ENCODE measurements at regions not wholly inside any gene's neighbourhood (a gene's known extent, or its start where the extent isn't known, plus 50 kb on each side); places are given as distances from the start of the nearest gene placed in this dataset.
"Not testable (repeated sequence)": the region's sequence is repeated elsewhere in the genome, so short reads cannot be mapped to it uniquely, and the experiment has no call there.

GRCh38 chr22:47504962-47505361 is 742.5 kb downstream of the TBC1D22A start:
- no peak for DNase-seq

DNA sequence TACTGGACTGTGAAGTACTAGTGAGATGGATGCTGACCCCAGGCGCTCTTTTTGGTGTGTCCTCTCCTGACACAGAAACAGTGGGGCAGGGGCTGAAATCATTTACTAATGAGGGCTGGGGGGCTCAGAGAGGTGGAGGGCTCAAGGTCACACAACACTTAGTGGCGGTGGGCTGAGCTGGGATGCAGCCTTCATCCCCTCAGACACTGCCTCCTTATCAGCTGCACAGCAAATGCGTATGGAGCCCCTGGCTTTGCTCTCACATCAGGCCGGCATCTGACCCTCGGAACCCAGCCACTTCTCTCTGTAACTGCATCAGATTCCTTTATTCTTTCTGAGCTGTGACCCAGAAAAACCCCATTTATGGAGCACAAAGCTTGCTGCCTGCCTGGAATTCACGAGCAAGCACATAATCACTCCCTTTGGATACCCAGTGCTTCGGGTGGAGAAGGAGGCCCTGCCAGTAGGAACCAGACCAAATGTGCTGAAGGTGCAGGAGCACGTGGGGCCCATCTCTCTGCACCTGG is 736.6 kb downstream of the TBC1D22A start:
- no peak for DNase-seq

DNA sequence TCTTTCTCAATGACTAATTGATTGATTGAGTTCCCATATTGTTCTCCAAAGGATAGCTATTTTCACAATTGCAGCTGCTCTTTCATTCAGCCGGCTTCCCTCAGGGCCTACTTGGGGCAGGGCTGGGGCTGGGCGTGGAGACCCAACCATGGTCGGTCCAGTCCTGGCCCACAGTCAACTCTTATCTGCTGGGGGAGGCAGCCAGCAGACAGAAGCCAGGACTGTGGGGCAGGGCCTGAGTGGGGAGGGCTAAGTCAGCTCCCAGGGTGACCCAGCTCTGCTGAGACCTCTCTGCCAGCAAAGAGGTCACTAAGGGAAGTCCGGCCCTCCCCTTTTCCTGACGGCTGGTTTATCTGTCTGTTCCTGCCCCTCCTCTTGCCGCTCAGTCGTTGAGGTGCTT is 735.2 kb downstream of the TBC1D22A start:
- DNase-seq, result no peak

DNA sequence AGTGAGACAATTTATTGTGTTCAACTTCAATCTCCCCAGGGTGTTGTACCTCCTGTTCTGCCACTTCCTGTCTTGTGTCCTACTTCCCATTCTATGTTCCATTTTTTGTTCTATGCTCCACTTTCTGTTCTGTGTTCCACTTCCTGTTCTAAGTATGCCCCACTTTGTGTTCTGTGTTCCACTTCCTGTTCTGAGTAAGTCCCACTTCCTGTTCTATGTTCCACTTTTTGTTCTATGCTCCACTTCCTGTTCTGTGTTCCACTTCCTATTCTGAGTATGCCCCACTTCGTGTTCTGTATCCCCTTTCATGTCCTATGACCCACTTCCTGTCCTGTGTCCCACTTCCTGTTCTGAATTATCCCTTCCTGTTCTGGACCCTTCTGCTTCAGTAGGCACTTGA is 732.7 kb downstream of the TBC1D22A start:
- DNase-seq, result no peak

DNA sequence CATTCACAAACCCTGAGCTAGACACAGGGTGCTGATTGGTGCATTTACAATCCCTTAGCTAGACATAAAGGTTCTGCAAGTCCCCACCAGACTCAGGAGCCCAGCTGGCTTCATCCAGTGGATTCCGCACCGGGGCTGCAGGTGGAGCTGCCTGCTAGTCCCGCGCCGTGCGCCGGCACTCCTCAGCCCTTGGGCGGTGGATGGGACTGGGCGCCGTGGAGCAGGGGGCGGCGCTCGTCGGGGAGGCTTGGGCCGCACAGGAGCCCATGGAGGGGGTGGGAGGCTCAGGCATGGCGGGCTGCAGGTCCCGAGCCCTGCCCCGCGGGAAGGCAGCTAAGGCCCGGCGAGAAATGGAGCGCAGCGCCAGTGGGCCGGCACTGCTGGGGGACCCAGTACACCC is 725.7 kb downstream of the TBC1D22A start:
- DNase-seq, result not testable (repeated sequence)

- DNase-seq, result no peak
Measured at GRCh38 chr22:47486569-47487312, 724.3 kb downstream of the TBC1D22A start.

- no peak for DNase-seq
Measured at GRCh38 chr22:47484960-47485569, 722.6 kb downstream of the TBC1D22A start.

DNA sequence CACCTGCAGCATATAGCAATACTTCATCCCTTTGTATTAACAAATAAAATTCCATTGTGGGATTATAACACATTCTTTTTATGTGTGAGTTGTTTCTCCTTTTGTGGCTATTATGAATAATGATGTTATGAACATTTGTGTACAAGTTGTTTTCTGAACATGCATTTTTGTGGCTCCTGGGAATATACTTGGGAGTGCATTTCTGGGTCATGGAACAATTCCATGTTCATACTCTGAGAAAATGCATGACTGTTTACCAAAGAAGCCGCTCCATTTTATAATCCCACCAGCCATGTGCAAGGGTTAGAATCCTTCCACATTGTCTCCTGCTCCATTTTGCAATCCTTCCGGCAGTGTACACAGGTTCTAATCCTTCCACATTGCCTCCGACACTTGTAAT is 713.8 kb downstream of the TBC1D22A start:
- no peak for DNase-seq

GRCh38 chr22:47474895-47475294 is 712.4 kb downstream of the TBC1D22A start:
- DNase-seq, result no peak

DNA sequence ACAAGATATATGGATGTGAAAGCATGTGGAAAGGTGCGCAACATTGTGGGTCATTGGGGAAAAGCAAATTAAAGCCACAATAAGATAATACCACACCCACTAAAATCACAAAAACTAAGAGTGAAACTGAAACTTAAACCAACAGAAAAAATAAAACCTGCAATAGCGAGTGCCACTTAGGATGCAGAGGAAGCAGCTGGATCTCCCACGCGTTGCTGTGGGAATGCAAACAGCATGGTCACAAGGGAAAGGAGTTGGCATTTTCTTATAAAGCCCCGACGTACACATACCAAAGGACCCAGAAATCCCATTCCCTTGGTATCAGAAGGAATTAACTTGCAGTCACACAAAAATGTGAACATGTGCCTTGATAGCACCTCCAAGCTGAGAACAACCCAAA is 712.0 kb downstream of the TBC1D22A start:
- DNase-seq, result no peak

DNA sequence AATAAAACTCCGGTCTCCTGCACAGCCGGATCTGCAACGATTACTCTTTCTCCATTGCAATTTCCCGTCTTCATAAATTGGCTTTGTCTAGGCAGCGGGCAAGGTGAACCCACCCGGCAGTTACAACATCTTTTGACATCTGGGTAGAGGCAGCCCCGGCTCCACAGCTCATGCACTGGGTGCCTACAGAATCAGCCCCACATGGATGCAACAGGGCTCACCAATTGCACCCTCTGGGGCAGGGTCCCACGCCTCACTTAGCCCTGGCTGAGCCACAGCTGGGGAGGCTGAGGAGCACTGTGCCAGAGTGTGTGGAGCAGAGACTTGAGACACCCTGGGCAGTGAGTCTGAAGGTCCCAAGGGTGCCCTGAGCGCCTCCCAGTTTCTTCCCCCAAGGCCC is 710.2 kb downstream of the TBC1D22A start:
- no peak for DNase-seq

- DNase-seq, result no peak
Measured at GRCh38 chr22:47471406-47471805, 709.0 kb downstream of the TBC1D22A start.

- no peak for DNase-seq
Measured at GRCh38 chr22:47465809-47466208, 703.4 kb downstream of the TBC1D22A start.

DNA sequence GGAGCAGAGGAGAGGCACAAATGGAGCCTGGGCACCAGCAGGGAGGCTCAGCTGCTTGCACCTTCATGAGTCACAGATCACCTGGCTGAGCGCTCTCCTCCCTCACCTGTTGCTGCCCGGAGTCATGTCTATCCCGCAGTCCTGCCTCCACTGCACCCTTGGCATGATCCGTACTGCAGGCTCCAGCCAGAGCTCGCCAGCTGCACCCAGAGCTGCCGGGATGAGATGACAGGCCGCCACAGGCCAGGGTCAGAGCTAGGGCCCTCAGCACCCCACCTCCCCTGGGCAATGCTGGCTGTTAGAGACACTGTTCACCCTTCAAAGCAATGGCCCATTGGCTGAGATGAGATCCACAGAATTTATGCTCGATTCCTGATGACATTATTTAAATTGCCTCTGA is 702.8 kb downstream of the TBC1D22A start:
- no peak for DNase-seq

GRCh38 chr22:47463220-47463619 is 700.8 kb downstream of the TBC1D22A start:
- no peak for DNase-seq

GRCh38 chr22:47460861-47461260 is 698.4 kb downstream of the TBC1D22A start:
- no peak for DNase-seq

DNA sequence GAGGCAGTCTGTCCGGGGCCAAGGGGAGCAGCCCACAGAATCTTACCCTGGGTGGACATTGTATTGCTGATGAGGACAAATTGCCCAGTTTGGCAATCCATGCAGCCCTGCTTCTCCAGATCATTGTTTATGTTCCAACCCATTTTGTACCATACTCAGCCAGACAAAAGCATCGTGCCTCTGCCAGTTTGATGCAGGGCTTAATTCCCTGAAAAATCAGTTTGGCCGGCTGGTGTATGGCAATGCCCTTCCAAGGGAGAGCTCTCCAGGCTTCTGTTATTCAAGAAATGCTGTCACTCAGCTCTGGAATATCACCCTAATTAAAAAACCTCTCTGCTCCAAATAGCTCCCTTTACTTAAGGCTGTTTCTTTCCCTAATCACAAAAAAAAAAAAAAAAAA is 697.7 kb downstream of the TBC1D22A start:
- DNase-seq, result no peak

DNA sequence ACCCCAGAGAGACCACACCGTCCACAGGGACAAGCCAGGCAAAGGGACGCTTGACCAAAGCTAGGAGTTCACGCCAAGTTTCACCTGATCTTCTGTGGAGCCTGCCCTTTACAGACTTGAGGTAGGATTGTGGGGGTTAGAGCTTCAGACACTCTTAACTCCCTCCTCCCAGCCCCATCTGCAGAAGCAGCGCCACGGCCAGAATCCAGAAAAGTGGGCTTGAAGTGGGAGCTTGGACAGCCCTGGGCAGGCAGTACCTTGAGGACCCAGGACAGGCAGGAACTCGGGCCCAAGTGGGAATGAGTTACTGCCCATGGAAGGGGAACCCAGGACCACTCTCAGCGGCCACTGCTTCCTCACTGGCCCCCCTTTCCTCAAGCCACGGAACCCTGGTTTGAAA is 695.9 kb downstream of the TBC1D22A start:
- no peak for DNase-seq

DNA sequence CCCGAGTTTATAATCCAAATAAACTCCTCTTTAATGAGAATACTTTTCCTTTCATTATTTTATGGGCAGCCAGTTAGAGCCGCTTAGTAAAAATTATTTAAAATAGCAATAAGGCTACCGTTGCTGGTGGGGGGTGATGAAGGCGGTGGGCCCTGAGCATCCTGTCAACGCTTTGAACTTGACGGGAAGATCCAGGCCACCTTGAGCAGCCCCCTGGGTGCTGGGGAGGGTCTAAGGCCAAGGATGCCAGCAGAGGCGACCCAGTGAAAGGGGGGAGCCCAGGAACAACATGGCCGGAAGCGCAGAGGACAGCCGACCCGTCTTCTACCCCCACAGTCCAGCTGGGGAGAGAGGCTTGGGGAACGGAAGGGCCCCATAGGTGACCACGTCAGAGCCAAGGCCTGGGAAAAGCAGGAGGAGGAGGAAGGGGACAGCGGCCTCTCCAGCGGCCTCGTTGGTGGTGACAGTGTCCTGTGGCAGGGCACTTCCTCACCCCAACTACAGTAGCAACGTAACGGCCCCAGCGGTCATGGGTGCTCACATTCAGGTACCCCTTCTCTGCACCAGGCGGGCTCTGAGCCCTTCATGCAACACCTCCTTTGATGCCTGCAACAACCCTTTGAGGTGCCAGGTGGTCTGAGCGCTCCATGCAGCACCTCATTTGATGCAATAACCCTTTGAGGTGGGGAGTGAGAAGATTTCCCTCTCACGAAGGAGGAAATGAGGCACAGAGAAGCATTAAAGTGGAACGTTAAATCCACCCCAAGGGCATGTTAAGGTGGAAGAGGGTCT is 695.3 kb downstream of the TBC1D22A start:
- DNase-seq, result no peak

DNA sequence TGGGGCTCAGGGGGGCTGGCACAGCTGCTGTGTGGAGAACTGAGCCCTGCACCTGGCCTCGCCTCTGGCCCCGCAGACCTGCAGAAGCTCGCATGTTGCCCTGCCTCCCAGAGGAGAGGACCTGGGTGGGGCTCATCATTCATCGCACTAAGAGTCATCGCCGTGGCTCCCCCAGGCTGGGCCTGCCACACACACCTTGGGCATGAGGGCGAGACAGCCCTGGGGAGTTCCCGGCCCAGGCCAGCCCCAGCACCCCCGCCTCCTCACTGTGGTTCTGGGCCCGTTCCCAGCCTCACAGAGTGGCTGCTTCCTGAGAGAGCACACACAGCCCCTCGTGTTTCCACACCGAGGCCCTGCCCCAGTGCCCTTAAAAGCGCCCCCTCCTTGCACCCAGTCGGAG is 694.6 kb downstream of the TBC1D22A start:
- DNase-seq, result no peak

- DNase-seq, result no peak
Measured at GRCh38 chr22:47456031-47456430, 693.6 kb downstream of the TBC1D22A start.

GRCh38 chr22:47453049-47453448 is 690.6 kb downstream of the TBC1D22A start:
- no peak for DNase-seq

GRCh38 chr22:47452184-47452583 is 689.7 kb downstream of the TBC1D22A start:
- DNase-seq, result no peak
